MCF 10A (cell line): ENCODE measurements at regions not wholly inside any gene's neighbourhood (a gene's known extent, or its start where the extent isn't known, plus 50 kb on each side); places are given as distances from the start of the nearest gene placed in this dataset.

ENCODE experiments used
- BruUV-seq: library from RNA; stranded (reverse); fragments of 400-500 nt; replicated peaks from 2 replicates; lab custom pipeline; 2021; lab: Mats Ljungman, UMichigan
- CTCF ChIA-PET: fragments of 300-600 bp; sonication (Branson Sonifier 250); formaldehyde crosslinking; extraction: SDS; loops from one replicate; lab custom pipeline; 2021; ENCODE audit warnings: antibody characterized with exemption, inconsistent platforms; lab: Yijun Ruan, JAX
- POLR2A ChIA-PET: fragments of 300-600, 350-650 bp; sonication (Branson Sonifier 250); formaldehyde crosslinking; extraction: SDS; loops from one replicate; lab custom pipeline; 2020; ENCODE audit warnings: antibody characterized with exemption, inconsistent platforms; lab: Yijun Ruan, JAX
- DNase-seq: peaks from one replicate; pipeline ENCODE4 v3.0.0-alpha.2; 2018; ENCODE audit not compliant: unreplicated experiment
- H3K27ac Mint-ChIP-seq: one replicate; pipeline ENCODE4 v1.8.0; 2022; ENCODE audit warnings: mild to moderate bottlenecking, low read depth, mixed read lengths; ENCODE audit not compliant: unreplicated experiment
- H3K27me3 Mint-ChIP-seq: one replicate; pipeline ENCODE4 v1.8.0; 2022; ENCODE audit warnings: mixed read lengths; ENCODE audit not compliant: insufficient read depth, unreplicated experiment
- H3K36me3 Mint-ChIP-seq: one replicate; pipeline ENCODE4 v1.8.0; 2022; ENCODE audit warnings: mild to moderate bottlenecking, moderate library complexity, mixed read lengths; ENCODE audit not compliant: insufficient read depth, unreplicated experiment
- H3K4me1 Mint-ChIP-seq: one replicate; pipeline ENCODE4 v1.8.0; 2022; ENCODE audit warnings: mixed read lengths; ENCODE audit not compliant: insufficient read depth, unreplicated experiment
- H3K4me3 Mint-ChIP-seq: one replicate; pipeline ENCODE4 v1.8.0; 2022; ENCODE audit warnings: mild to moderate bottlenecking, moderate library complexity, mixed read lengths; ENCODE audit not compliant: unreplicated experiment
- H3K9me3 Mint-ChIP-seq: one replicate; pipeline ENCODE4 v1.8.0; 2022; ENCODE audit warnings: mixed read lengths; ENCODE audit not compliant: unreplicated experiment
- intact Hi-C: fragments of 100-400 bp; cut with micrococcal nuclease; formaldehyde crosslinking; loops from 2 replicates; pipeline ENCODE4 v1.14.1; 2022
- TF ChIP-seq, protein P1 (sequence below): fragments of 200-600 bp; IDR thresholded peaks from one replicate; pipeline ENCODE4 v1.8.0; 2022; ENCODE audit warnings: antibody characterized with exemption, mild to moderate bottlenecking; ENCODE audit not compliant: unreplicated experiment

GRCh38 chr10:60645980-60646379 is 132.3 kb upstream of the CDK1 start:
- no peak overlapping the region for H3K4me3 Mint-ChIP-seq
- BruUV-seq, result no TSS peak
- DNase-seq, result no peak
- no peaks in the 10 kb centered on the region for H3K4me1 Mint-ChIP-seq
- intact Hi-C loops, result loop anchor here (2.0 to 10.0 kb wide), 3 partner anchors 123 to 541 kb away; no protein-coding TSS in a partner anchor
- CTCF ChIA-PET, result interaction anchor here (0.6 to 8.1 kb wide), 32 partner anchors 8 to 553 kb away, joined by 3 to 117 read pairs (median 4); no protein-coding TSS in a partner anchor
- H3K9me3 Mint-ChIP-seq, result no peaks in the 10 kb centered on the region
- TF ChIP-seq, protein P1, sequence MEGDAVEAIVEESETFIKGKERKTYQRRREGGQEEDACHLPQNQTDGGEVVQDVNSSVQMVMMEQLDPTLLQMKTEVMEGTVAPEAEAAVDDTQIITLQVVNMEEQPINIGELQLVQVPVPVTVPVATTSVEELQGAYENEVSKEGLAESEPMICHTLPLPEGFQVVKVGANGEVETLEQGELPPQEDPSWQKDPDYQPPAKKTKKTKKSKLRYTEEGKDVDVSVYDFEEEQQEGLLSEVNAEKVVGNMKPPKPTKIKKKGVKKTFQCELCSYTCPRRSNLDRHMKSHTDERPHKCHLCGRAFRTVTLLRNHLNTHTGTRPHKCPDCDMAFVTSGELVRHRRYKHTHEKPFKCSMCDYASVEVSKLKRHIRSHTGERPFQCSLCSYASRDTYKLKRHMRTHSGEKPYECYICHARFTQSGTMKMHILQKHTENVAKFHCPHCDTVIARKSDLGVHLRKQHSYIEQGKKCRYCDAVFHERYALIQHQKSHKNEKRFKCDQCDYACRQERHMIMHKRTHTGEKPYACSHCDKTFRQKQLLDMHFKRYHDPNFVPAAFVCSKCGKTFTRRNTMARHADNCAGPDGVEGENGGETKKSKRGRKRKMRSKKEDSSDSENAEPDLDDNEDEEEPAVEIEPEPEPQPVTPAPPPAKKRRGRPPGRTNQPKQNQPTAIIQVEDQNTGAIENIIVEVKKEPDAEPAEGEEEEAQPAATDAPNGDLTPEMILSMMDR, result no peak
- POLR2A ChIA-PET, result interaction anchor here (0.6 to 1.8 kb wide), 4 partner anchors 83 to 202 kb away, joined by 3 to 8 read pairs (median 4); no protein-coding TSS in a partner anchor
- no peaks in the 10 kb centered on the region for H3K27me3 Mint-ChIP-seq
- H3K27ac Mint-ChIP-seq, result no peak overlapping the region
- H3K36me3 Mint-ChIP-seq, result no peaks in the 10 kb centered on the region

DNA sequence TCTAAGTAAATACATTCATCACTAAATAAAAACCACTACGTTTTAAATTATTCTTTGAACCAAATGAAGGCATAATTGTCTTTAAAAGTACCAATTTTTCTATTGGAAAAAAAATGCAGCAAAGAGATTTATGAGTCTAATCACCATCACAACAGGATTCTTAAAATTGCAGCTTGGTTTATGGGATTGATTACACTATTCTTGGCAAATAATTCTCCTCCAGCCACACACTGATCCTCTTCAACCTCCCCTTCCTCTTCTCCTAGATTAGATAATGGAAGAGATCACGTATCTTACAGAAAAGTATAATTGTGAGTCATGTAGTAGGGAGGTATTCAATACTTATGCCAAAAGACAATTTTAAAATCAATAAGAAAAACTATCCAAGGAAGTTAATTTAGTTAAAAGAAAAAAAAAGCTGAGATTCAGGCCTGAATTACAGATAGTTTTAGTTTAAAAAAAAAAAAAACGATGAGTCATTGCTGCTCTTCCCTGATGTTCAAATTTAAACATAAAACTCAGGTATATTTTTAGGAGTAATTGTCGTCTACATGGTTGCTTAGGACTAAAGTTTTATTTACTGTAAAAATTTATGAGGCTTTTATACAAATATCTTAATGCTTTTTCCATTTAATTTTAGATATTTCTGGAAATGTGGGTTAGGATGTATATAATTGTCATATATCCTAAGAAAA is 133.7 kb upstream of the CDK1 start:
- POLR2A ChIA-PET, result interaction anchor here (0.6 kb wide), 1 partner anchor 454 kb away, joined by 3 read pairs; no protein-coding TSS in a partner anchor
- Mint-ChIP-seq H3K27me3 (no peaks in the 10 kb centered on the region), H3K36me3 (no peaks in the 10 kb centered on the region), H3K4me3 (no peak overlapping the region), H3K9me3 (no peaks in the 10 kb centered on the region), H3K4me1 (no peaks in the 10 kb centered on the region), H3K27ac (no peak overlapping the region)
- no peak for DNase-seq
- BruUV-seq, result no TSS peak
- TF ChIP-seq, protein P1, result no peak
- intact Hi-C loops, result loop anchor here (10.0 kb wide), 1 partner anchor 540 kb away; no protein-coding TSS in a partner anchor
- CTCF ChIA-PET, result interaction anchor here (0.6 to 8.1 kb wide), 11 partner anchors 9 to 1023 kb away, joined by 3 to 117 read pairs (median 5); no protein-coding TSS in a partner anchor

GRCh38 chr10:60643874-60644273 is 134.4 kb upstream of the CDK1 start:
- BruUV-seq, result no TSS peak
- TF ChIP-seq, protein P1, result no peak
- intact Hi-C loops, result loop anchor here (10.0 kb wide), 1 partner anchor 539 kb away; no protein-coding TSS in a partner anchor
- ChIA-PET CTCF (interaction anchor here (0.5 to 1.5 kb wide), 4 partner anchors 78 to 209 kb away, joined by 3 to 8 read pairs (median 4); no protein-coding TSS in a partner anchor), POLR2A (interaction anchor here (0.6 kb wide), 1 partner anchor 454 kb away, joined by 3 read pairs; no protein-coding TSS in a partner anchor)
- DNase-seq, result no peak
- no peak overlapping the region for H3K4me3 Mint-ChIP-seq
- H3K27ac Mint-ChIP-seq, result no peak overlapping the region
- no peaks in the 10 kb centered on the region for H3K9me3 Mint-ChIP-seq
- H3K36me3 Mint-ChIP-seq, result no peaks in the 10 kb centered on the region
- H3K4me1 Mint-ChIP-seq, result no peaks in the 10 kb centered on the region
- no peaks in the 10 kb centered on the region for H3K27me3 Mint-ChIP-seq

DNA sequence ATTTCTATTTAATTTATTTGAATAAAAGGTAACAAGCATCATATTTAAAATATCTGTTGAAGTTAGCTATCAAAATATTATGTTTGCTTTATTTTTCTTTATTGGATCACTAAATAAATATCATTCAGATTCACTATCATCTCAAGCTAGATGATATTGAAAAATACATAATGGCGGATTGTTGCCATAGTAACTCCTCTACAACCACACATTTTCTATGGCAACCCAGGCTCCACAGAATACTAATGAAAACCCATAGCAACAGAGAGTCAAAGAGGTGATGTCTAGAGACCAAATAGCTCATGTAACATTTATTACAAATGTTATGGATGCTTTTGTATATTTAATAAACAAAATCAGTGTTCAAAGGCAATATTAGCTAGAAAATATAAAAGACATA is 148.9 kb upstream of the CDK1 start:
- CTCF ChIA-PET, result interaction anchor here (0.7 to 1.0 kb wide), 2 partner anchors 10 to 195 kb away, joined by 3 to 6 read pairs; no protein-coding TSS in a partner anchor
- Mint-ChIP-seq H3K9me3 (no peaks in the 10 kb centered on the region), H3K27me3 (no peaks in the 10 kb centered on the region), H3K4me1 (no peaks in the 10 kb centered on the region), H3K27ac (no peak overlapping the region), H3K4me3 (no peak overlapping the region), H3K36me3 (peaks cover 4% of the 10 kb centered on the region)
- POLR2A ChIA-PET, result interaction anchor here (0.6 to 0.7 kb wide), 2 partner anchors 146 to 369 kb away, joined by 3 read pairs; no protein-coding TSS in a partner anchor
- DNase-seq, result no peak
- no TSS peak for BruUV-seq
- TF ChIP-seq, protein P1, result no peak
- intact Hi-C loops, result no loop called here
